Neural cell (in vitro differentiated cells): ENCODE measurements at regions not wholly inside any gene's neighbourhood (a gene's known extent, or its start where the extent isn't known, plus 50 kb on each side); places are given as distances from the start of the nearest gene placed in this dataset.

ENCODE experiments used
- EP300 ChIP-seq: fragments of 450-650 bp; conservative IDR thresholded peaks from 2 replicates; pipeline ENCODE4 v1.6.1; 2014; ENCODE audit warnings: antibody characterized with exemption, mild to moderate bottlenecking, moderate library complexity; ENCODE audit not compliant: poor library complexity, severe bottlenecking
- POLR2AphosphoS5 ChIP-seq: IDR thresholded peaks from 2 replicates; pipeline ENCODE4 v1.6.1; 2012
- TF ChIP-seq, protein P1 (sequence below): fragments of 450-650 bp; IDR thresholded peaks from 2 replicates; pipeline ENCODE4 v1.5.1; 2014; ENCODE audit warnings: antibody characterized with exemption, mild to moderate bottlenecking, moderate library complexity; ENCODE audit not compliant: poor library complexity, severe bottlenecking

GRCh38 chr1:219669042-219669441 is 56.1 kb upstream of the ZC3H11B start:
- TF ChIP-seq POLR2AphosphoS5 (no peak), EP300 (no peak)
- TF ChIP-seq, protein P1, sequence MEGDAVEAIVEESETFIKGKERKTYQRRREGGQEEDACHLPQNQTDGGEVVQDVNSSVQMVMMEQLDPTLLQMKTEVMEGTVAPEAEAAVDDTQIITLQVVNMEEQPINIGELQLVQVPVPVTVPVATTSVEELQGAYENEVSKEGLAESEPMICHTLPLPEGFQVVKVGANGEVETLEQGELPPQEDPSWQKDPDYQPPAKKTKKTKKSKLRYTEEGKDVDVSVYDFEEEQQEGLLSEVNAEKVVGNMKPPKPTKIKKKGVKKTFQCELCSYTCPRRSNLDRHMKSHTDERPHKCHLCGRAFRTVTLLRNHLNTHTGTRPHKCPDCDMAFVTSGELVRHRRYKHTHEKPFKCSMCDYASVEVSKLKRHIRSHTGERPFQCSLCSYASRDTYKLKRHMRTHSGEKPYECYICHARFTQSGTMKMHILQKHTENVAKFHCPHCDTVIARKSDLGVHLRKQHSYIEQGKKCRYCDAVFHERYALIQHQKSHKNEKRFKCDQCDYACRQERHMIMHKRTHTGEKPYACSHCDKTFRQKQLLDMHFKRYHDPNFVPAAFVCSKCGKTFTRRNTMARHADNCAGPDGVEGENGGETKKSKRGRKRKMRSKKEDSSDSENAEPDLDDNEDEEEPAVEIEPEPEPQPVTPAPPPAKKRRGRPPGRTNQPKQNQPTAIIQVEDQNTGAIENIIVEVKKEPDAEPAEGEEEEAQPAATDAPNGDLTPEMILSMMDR: no peak
